Kidney capillary endothelial cell (primary cell): ENCODE measurements at regions not wholly inside any gene's neighbourhood (a gene's known extent, or its start where the extent isn't known, plus 50 kb on each side); places are given as distances from the start of the nearest gene placed in this dataset.

ENCODE experiments used
- DNase-seq: peaks from one replicate; pipeline ENCODE4 v3.0.0-alpha.2; 2018; ENCODE audit warnings: low spot score

DNA sequence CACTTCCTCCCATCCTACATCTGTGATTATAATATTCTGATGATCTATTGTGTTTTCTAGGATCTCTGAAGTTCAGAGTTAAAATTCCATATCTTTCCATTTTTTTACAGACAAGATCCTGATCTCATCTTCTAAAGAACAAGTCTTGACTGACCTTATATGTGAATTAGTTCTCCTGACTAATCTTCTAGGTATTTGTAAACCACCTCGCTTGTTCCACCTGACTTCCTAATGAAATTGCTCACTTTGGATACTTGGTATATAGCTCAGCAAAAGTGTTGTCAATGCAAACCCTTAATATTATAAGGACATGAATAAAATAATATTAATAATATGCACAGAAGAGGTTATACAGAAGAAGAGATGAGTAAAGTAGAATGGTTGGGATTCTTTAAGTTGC, 68.2 kb upstream of the NR4A3 start:
- DNase-seq, result no peak

DNA sequence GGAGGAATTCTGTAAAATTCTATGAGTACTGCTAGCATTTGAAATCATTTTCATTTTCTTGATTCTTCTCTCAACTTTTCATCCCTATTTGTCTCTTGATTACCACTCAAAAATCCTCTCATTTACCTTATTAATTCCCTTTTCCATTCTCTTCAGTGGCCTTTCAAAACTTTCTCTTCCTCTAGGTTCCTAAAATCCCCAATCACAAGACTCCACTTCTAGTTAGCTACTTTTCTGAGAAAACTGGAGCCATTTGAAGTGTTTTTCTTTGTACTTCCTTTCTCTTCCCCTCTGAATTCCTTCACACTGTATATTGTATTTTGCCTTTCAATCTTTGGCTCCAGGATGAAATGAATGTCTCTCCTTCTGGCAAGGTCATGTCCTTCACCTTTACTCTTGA, 61.3 kb upstream of the NR4A3 start:
- no peak for DNase-seq

DNA sequence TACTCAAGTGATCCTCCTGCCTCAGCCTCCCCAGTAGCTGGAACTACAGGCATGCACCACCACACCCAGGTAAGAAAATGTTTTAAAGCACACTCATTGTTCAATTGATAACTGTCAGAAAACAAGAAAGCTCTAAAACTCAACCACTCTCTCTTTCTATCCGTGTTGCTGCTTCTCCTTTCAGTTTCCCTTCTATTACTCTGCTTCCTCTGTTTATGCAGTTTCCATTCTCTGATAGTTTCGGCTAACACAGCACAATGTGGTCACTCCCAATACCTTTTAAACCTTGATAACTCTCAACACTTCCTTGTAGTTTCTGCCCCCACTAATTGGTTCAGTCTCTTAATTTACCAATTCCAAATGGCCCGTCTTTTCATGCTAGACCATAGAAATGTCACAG, 59.2 kb upstream of the NR4A3 start:
- no peak for DNase-seq
